MCF 10A (cell line): ENCODE measurements at regions not wholly inside any gene's neighbourhood (a gene's known extent, or its start where the extent isn't known, plus 50 kb on each side); places are given as distances from the start of the nearest gene placed in this dataset.
"Not testable (repeated sequence)": the region's sequence is repeated elsewhere in the genome, so short reads cannot be mapped to it uniquely, and the experiment has no call there.

ENCODE experiments used
- BruUV-seq: library from RNA; stranded (reverse); fragments of 400-500 nt; replicated peaks from 2 replicates; lab custom pipeline; 2021; lab: Mats Ljungman, UMichigan
- CTCF ChIA-PET: fragments of 300-600 bp; sonication (Branson Sonifier 250); formaldehyde crosslinking; extraction: SDS; loops from one replicate; lab custom pipeline; 2021; ENCODE audit warnings: antibody characterized with exemption, inconsistent platforms; lab: Yijun Ruan, JAX
- POLR2A ChIA-PET: fragments of 300-600, 350-650 bp; sonication (Branson Sonifier 250); formaldehyde crosslinking; extraction: SDS; loops from one replicate; lab custom pipeline; 2020; ENCODE audit warnings: antibody characterized with exemption, inconsistent platforms; lab: Yijun Ruan, JAX
- DNase-seq: peaks from one replicate; pipeline ENCODE4 v3.0.0-alpha.2; 2018; ENCODE audit not compliant: unreplicated experiment
- H3K27ac Mint-ChIP-seq: one replicate; pipeline ENCODE4 v1.8.0; 2022; ENCODE audit warnings: mild to moderate bottlenecking, low read depth, mixed read lengths; ENCODE audit not compliant: unreplicated experiment
- H3K27me3 Mint-ChIP-seq: one replicate; pipeline ENCODE4 v1.8.0; 2022; ENCODE audit warnings: mixed read lengths; ENCODE audit not compliant: insufficient read depth, unreplicated experiment
- H3K36me3 Mint-ChIP-seq: one replicate; pipeline ENCODE4 v1.8.0; 2022; ENCODE audit warnings: mild to moderate bottlenecking, moderate library complexity, mixed read lengths; ENCODE audit not compliant: insufficient read depth, unreplicated experiment
- H3K4me1 Mint-ChIP-seq: one replicate; pipeline ENCODE4 v1.8.0; 2022; ENCODE audit warnings: mixed read lengths; ENCODE audit not compliant: insufficient read depth, unreplicated experiment
- H3K4me3 Mint-ChIP-seq: one replicate; pipeline ENCODE4 v1.8.0; 2022; ENCODE audit warnings: mild to moderate bottlenecking, moderate library complexity, mixed read lengths; ENCODE audit not compliant: unreplicated experiment
- H3K9me3 Mint-ChIP-seq: one replicate; pipeline ENCODE4 v1.8.0; 2022; ENCODE audit warnings: mixed read lengths; ENCODE audit not compliant: unreplicated experiment
- CTCF ChIP-seq: fragments of 200-600 bp; IDR thresholded peaks from one replicate; pipeline ENCODE4 v1.8.0; 2022; ENCODE audit warnings: antibody characterized with exemption, mild to moderate bottlenecking; ENCODE audit not compliant: unreplicated experiment
- intact Hi-C: fragments of 100-400 bp; cut with micrococcal nuclease; formaldehyde crosslinking; loops from 2 replicates; pipeline ENCODE4 v1.14.1; 2022

- Mint-ChIP-seq H3K27me3 (no peaks in the 10 kb centered on the region), H3K27ac (no peak overlapping the region), H3K4me1 (no peaks in the 10 kb centered on the region), H3K4me3 (no peak overlapping the region), H3K9me3 (peaks cover 19% of the 10 kb centered on the region), H3K36me3 (no peaks in the 10 kb centered on the region)
- POLR2A ChIA-PET: no interaction called here
- intact Hi-C loops: no loop called here
- no peak for DNase-seq
- CTCF ChIA-PET: interaction anchor here (0.7 kb wide), 1 partner anchor 939 kb away, joined by 3 read pairs; no protein-coding TSS in a partner anchor
- no TSS peak for BruUV-seq
- TF ChIP-seq CTCF: no peak
Measured at GRCh38 chr13:111666164-111666776, 345.8 kb downstream of the TEX29 start.

GRCh38 chr13:111667757-111668156, 347.3 kb downstream of the TEX29 start:
- CTCF ChIA-PET: no interaction called here
- intact Hi-C loops: no loop called here
- BruUV-seq: no TSS peak
- no peaks in the 10 kb centered on the region for H3K27me3 Mint-ChIP-seq
- H3K4me3 Mint-ChIP-seq: no peak overlapping the region
- DNase-seq: no peak
- POLR2A ChIA-PET: interaction anchor here (0.6 kb wide), 1 partner anchor 268 kb away, joined by 3 read pairs; no protein-coding TSS in a partner anchor
- peaks cover 12% of the 10 kb centered on the region for H3K9me3 Mint-ChIP-seq
- no peak for TF ChIP-seq CTCF
- no peaks in the 10 kb centered on the region for H3K36me3 Mint-ChIP-seq
- H3K27ac Mint-ChIP-seq: no peak overlapping the region
- H3K4me1 Mint-ChIP-seq: no peaks in the 10 kb centered on the region

GRCh38 chr13:111668451-111668850, 348.0 kb downstream of the TEX29 start:
- BruUV-seq: no TSS peak
- Mint-ChIP-seq H3K9me3 (peaks cover 5% of the 10 kb centered on the region), H3K27me3 (no peaks in the 10 kb centered on the region), H3K36me3 (no peaks in the 10 kb centered on the region), H3K4me3 (no peak overlapping the region), H3K4me1 (no peaks in the 10 kb centered on the region), H3K27ac (no peak overlapping the region)
- TF ChIP-seq CTCF: no peak
- ChIA-PET CTCF (no interaction called here), POLR2A (no interaction called here)
- intact Hi-C loops: no loop called here
- DNase-seq: no peak

GRCh38 chr13:111672198-111672597, 351.8 kb downstream of the TEX29 start:
- H3K36me3 Mint-ChIP-seq, H3K27me3 Mint-ChIP-seq, H3K4me3 Mint-ChIP-seq, H3K9me3 Mint-ChIP-seq, DNase-seq, POLR2A ChIA-PET, CTCF ChIA-PET, H3K4me1 Mint-ChIP-seq, intact Hi-C loops, H3K27ac Mint-ChIP-seq, BruUV-seq: not testable (repeated sequence)

GRCh38 chr13:111678120-111678882, 357.9 kb downstream of the TEX29 start:
- H3K27ac Mint-ChIP-seq, H3K27me3 Mint-ChIP-seq, DNase-seq, POLR2A ChIA-PET, BruUV-seq, intact Hi-C loops, H3K36me3 Mint-ChIP-seq, CTCF ChIA-PET, H3K4me1 Mint-ChIP-seq, H3K9me3 Mint-ChIP-seq, H3K4me3 Mint-ChIP-seq: not testable (repeated sequence)

- BruUV-seq, H3K4me1 Mint-ChIP-seq, POLR2A ChIA-PET, H3K9me3 Mint-ChIP-seq, H3K27me3 Mint-ChIP-seq, intact Hi-C loops, DNase-seq, H3K36me3 Mint-ChIP-seq, H3K4me3 Mint-ChIP-seq, CTCF ChIA-PET, H3K27ac Mint-ChIP-seq: not testable (repeated sequence)
Measured at GRCh38 chr13:111679645-111680044, 359.2 kb downstream of the TEX29 start.

GRCh38 chr13:111680100-111680499, 359.7 kb downstream of the TEX29 start:
- H3K9me3 Mint-ChIP-seq, H3K27me3 Mint-ChIP-seq, H3K36me3 Mint-ChIP-seq, H3K27ac Mint-ChIP-seq, H3K4me1 Mint-ChIP-seq, BruUV-seq, POLR2A ChIA-PET, intact Hi-C loops, H3K4me3 Mint-ChIP-seq, DNase-seq, CTCF ChIA-PET: not testable (repeated sequence)
